ENCODE measurements at regions not wholly inside any gene's neighbourhood (a gene's known extent, or its start where the extent isn't known, plus 50 kb on each side); places are given as distances from the start of the nearest gene placed in this dataset.

- Histone ChIP-seq H3K4me2 (ENCODE audit: insufficient read depth, low read length, poor library complexity, severe bottlenecking) (no peak overlapping the region), H3K9me3 (replicated peaks in 1 of 2; ENCODE audit: control insufficient read depth in 2 of 2, insufficient read depth in 1 of 2, low read depth in 1 of 2, low read length in 2 of 2) (peaks cover 0 to 12% of the 10 kb centered on the region in 2 donors), H2BK5ac (ENCODE audit: low read length) (no peak overlapping the region), H3K18ac (ENCODE audit: low read length) (no peak overlapping the region), H3K4me3 (ENCODE audit: low read length in 2 of 2) (no peak overlapping the region), H3K9ac (ENCODE audit: low read depth, low read length, poor library complexity) (no peak overlapping the region), H3K4ac (ENCODE audit: low read length) (no peak overlapping the region), H3K23ac (ENCODE audit: low read depth, low read length, poor library complexity) (no peak overlapping the region), H3K27me3 (ENCODE audit: control insufficient read depth in 3 of 3, insufficient read depth in 3 of 3, low read depth in 1 of 3, low read length in 3 of 3) (no peaks in the 10 kb centered on the region), H2AFZ (ENCODE audit: low read length) (no peak overlapping the region), H4K8ac (ENCODE audit: low read depth, low read length) (no peak overlapping the region), H3K36me3 (replicated peaks in 1 of 2; ENCODE audit: control insufficient read depth in 2 of 2, insufficient read depth in 2 of 2, low read length in 2 of 2) (no peaks in the 10 kb centered on the region), H3K27ac (replicated peaks; ENCODE audit: low read length) (no peak overlapping the region), H2BK15ac (ENCODE audit: low read length) (no peak overlapping the region), H3K79me1 (ENCODE audit: low read depth, low read length) (no peaks in the 10 kb centered on the region), H2BK120ac (ENCODE audit: low read depth, low read length) (no peak overlapping the region), H3K14ac (ENCODE audit: low read length) (no peak overlapping the region), H3K4me1 (ENCODE audit: control insufficient read depth in 2 of 2, insufficient read depth in 1 of 2, low read depth in 1 of 2, low read length in 2 of 2) (peaks cover 6 to 13% of the 10 kb centered on the region in 2 donors), H4K91ac (ENCODE audit: low read depth, low read length, poor library complexity) (no peak overlapping the region), H2AK5ac (ENCODE audit: low read depth, low read length) (no peak overlapping the region), H2BK12ac (ENCODE audit: low read length) (no peak overlapping the region)
- WGBS, 2 donors (ENCODE audit: extremely low coverage in 2 of 2, insufficient read length in 2 of 2, insufficient replicate concordance in 1 of 2): no CpG with 5 or more reads among the region's 8 CpGs
- DNase-seq (ENCODE audit: low spot score): no peak
Observed at GRCh38 chr13:40377783-40378182, 288.7 kb downstream of the FOXO1 start.

DNA sequence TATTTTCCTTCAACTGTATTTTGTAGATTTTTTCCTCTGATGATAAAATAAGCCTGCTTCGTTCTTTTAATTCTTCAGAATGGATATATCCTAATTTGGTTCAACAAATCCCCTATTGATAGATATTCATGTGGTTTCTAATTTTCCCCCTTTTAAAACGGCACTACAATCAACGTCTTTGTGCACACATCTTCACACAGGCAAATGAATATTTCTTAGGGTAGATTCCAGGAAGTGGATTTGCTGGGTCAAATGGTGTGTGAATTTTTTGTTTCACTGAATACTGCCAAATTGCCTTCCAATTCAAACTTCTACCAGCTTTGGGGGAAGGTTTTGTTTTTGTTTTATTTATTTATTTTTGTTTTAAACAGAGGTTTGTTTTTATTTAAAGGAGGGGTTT, 287.2 kb downstream of the FOXO1 start:
- peaks cover 0 to 12% of the 10 kb centered on the region in 2 donors for H3K9me3 ChIP-seq (replicated peaks in 1 of 2; ENCODE audit: control insufficient read depth in 2 of 2, insufficient read depth in 1 of 2, low read depth in 1 of 2, low read length in 2 of 2)
- no peaks in the 10 kb centered on the region for H3K79me1 ChIP-seq (ENCODE audit: low read depth, low read length)
- H3K9ac ChIP-seq (ENCODE audit: low read depth, low read length, poor library complexity): no peak overlapping the region
- no peaks in the 10 kb centered on the region for H3K36me3 ChIP-seq (replicated peaks in 1 of 2; ENCODE audit: control insufficient read depth in 2 of 2, insufficient read depth in 2 of 2, low read length in 2 of 2)
- peak overlapping the region; percentile 37 for H2AFZ ChIP-seq (ENCODE audit: low read length)
- H2BK5ac ChIP-seq (ENCODE audit: low read length): no peak overlapping the region
- H3K27ac ChIP-seq (replicated peaks; ENCODE audit: low read length): no peak overlapping the region
- H3K4ac ChIP-seq (ENCODE audit: low read length): no peak overlapping the region
- no peak overlapping the region for H2AK5ac ChIP-seq (ENCODE audit: low read depth, low read length)
- H2BK15ac ChIP-seq (ENCODE audit: low read length): no peak overlapping the region
- no peaks in the 10 kb centered on the region for H3K27me3 ChIP-seq (ENCODE audit: control insufficient read depth in 3 of 3, insufficient read depth in 3 of 3, low read depth in 1 of 3, low read length in 3 of 3)
- H4K8ac ChIP-seq (ENCODE audit: low read depth, low read length): no peak overlapping the region
- WGBS, 2 donors (ENCODE audit: extremely low coverage in 2 of 2, insufficient read length in 2 of 2, insufficient replicate concordance in 1 of 2): no CpG with 5 or more reads among the region's 3 CpGs
- no peak overlapping the region for H4K91ac ChIP-seq (ENCODE audit: low read depth, low read length, poor library complexity)
- H3K23ac ChIP-seq (ENCODE audit: low read depth, low read length, poor library complexity): no peak overlapping the region
- H3K18ac ChIP-seq (ENCODE audit: low read length): no peak overlapping the region
- no peak overlapping the region for H3K4me2 ChIP-seq (ENCODE audit: insufficient read depth, low read length, poor library complexity, severe bottlenecking)
- no peak overlapping the region for H3K14ac ChIP-seq (ENCODE audit: low read length)
- no peak overlapping the region for H2BK120ac ChIP-seq (ENCODE audit: low read depth, low read length)
- no peak overlapping the region for H2BK12ac ChIP-seq (ENCODE audit: low read length)
- peaks cover 12 to 19% of the 10 kb centered on the region in 2 donors for H3K4me1 ChIP-seq (ENCODE audit: control insufficient read depth in 2 of 2, insufficient read depth in 1 of 2, low read depth in 1 of 2, low read length in 2 of 2)
- DNase-seq (ENCODE audit: low spot score): no peak
- no peak overlapping the region for H3K4me3 ChIP-seq (ENCODE audit: low read length in 2 of 2)

DNA sequence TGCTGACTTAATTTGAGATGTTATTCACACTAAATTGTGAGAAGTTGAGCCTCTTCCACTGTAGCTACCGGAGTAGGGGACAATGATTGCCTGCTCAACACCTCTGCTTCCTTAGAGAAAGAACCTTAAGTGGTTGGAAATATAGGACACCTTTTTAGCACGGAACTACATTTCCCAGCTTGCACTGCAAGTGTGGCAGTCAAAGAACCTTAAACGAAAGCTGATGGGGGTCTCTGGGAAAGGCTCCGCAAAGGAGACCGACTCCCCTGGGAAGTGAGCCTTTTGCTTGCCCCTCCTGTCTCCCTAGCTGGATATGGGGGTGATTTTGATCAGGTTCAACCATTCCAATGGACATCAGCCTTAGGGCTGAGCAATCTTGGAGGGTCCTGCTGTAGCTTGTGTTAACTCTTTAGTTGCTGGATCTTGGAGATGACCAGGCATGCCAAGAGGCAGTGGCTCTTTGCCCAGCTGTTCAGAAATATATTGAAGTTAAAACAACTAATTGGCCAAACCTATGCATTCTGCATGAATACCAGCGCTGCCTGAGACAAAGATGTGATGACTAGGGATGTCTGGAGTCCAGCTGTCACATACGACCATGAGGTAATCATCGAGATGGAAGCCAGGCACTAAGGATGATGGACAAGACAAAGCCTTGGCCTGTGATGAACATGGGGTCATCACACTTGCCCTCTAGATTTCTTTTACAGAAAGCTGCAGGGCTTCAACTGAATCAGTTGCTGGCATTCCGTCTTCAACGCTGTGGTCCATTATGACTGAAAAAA, 286.5 kb downstream of the FOXO1 start:
- H2BK120ac ChIP-seq (ENCODE audit: low read depth, low read length): no peak overlapping the region
- no peak overlapping the region for H4K8ac ChIP-seq (ENCODE audit: low read depth, low read length)
- H3K9ac ChIP-seq (ENCODE audit: low read depth, low read length, poor library complexity): no peak overlapping the region
- H3K23ac ChIP-seq (ENCODE audit: low read depth, low read length, poor library complexity): no peak overlapping the region
- no peak overlapping the region for H2BK5ac ChIP-seq (ENCODE audit: low read length)
- H3K4ac ChIP-seq (ENCODE audit: low read length): no peak overlapping the region
- peaks cover 0 to 12% of the 10 kb centered on the region in 2 donors for H3K9me3 ChIP-seq (replicated peaks in 1 of 2; ENCODE audit: control insufficient read depth in 2 of 2, insufficient read depth in 1 of 2, low read depth in 1 of 2, low read length in 2 of 2)
- peak overlapping the region; percentile 37 for H2AFZ ChIP-seq (ENCODE audit: low read length)
- no peaks in the 10 kb centered on the region for H3K27me3 ChIP-seq (ENCODE audit: control insufficient read depth in 3 of 3, insufficient read depth in 3 of 3, low read depth in 1 of 3, low read length in 3 of 3)
- no peak overlapping the region for H3K4me3 ChIP-seq (ENCODE audit: low read length in 2 of 2)
- H2BK15ac ChIP-seq (ENCODE audit: low read length): no peak overlapping the region
- peaks cover 12 to 20% of the 10 kb centered on the region in 2 donors for H3K4me1 ChIP-seq (ENCODE audit: control insufficient read depth in 2 of 2, insufficient read depth in 1 of 2, low read depth in 1 of 2, low read length in 2 of 2)
- H2AK5ac ChIP-seq (ENCODE audit: low read depth, low read length): no peak overlapping the region
- no peak for DNase-seq (ENCODE audit: low spot score)
- H3K14ac ChIP-seq (ENCODE audit: low read length): no peak overlapping the region
- H3K27ac ChIP-seq (replicated peaks; ENCODE audit: low read length): no peak overlapping the region
- no peak overlapping the region for H2BK12ac ChIP-seq (ENCODE audit: low read length)
- no peaks in the 10 kb centered on the region for H3K79me1 ChIP-seq (ENCODE audit: low read depth, low read length)
- H3K36me3 ChIP-seq (replicated peaks in 1 of 2; ENCODE audit: control insufficient read depth in 2 of 2, insufficient read depth in 2 of 2, low read length in 2 of 2): no peaks in the 10 kb centered on the region
- whole genome bisulfite sequencing, 2 donors (ENCODE audit: extremely low coverage in 2 of 2, insufficient read length in 2 of 2, insufficient replicate concordance in 1 of 2): no CpG with 5 or more reads among the region's 10 CpGs
- no peak overlapping the region for H4K91ac ChIP-seq (ENCODE audit: low read depth, low read length, poor library complexity)
- no peak overlapping the region for H3K18ac ChIP-seq (ENCODE audit: low read length)
- H3K4me2 ChIP-seq (ENCODE audit: insufficient read depth, low read length, poor library complexity, severe bottlenecking): peak overlapping the region; percentile 37

DNA sequence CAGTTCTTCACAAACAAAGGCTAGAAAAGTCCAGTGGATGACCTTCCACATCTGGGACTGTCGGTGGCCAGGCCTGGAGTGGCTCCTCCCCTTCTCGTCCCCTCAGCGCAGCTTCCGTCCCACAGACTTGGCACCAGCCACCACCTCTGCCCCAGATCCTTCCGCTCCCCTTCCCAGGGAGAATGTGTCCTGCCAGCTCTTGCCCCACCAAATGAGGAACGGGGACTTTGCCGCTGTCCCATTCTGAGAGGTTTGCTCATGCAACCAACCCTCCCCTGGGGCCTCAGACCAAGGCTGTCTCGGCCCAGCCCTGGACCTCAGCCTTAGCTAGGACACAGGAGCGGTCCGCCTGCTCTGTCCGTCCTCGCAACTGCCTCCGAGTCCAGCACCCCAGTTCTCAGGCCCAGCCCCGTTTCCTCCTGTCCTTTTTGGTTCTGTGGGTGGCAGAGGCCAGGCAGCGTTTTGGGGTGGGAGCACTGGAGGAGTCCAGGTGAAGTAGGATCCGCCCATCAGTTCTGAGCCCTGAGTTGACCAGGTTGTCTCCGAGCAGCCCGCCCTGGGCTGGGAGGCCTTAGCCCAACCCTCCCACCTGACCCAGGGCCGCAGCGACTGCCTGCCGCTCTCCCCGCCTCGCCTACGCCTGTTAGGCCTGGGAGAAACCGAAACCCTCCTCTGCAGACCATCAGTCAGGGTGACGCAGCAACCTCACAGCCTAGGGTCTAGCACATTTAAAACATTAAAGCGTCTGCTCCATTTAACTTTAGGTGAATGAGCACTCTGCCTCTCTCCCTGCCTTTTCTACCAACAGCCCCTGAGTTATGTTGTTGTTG, 284.3 kb downstream of the FOXO1 start:
- Histone ChIP-seq H4K8ac (ENCODE audit: low read depth, low read length) (no peak overlapping the region), H3K4ac (ENCODE audit: low read length) (no peak overlapping the region), H3K9ac (ENCODE audit: low read depth, low read length, poor library complexity) (peak overlapping the region; percentile 36), H3K4me3 (ENCODE audit: low read length in 2 of 2) (no peak overlapping the region), H2BK12ac (ENCODE audit: low read length) (peak overlapping the region; percentile 76), H3K79me1 (ENCODE audit: low read depth, low read length) (no peaks in the 10 kb centered on the region), H2BK120ac (ENCODE audit: low read depth, low read length) (peak overlapping the region; percentile 56), H3K18ac (ENCODE audit: low read length) (peak overlapping the region; percentile 82), H2AFZ (ENCODE audit: low read length) (no peak overlapping the region), H2BK15ac (ENCODE audit: low read length) (peak overlapping the region; percentile 82), H3K27ac (replicated peaks; ENCODE audit: low read length) (no peak overlapping the region), H3K27me3 (ENCODE audit: control insufficient read depth in 3 of 3, insufficient read depth in 3 of 3, low read depth in 1 of 3, low read length in 3 of 3) (no peaks in the 10 kb centered on the region), H3K4me1 (ENCODE audit: control insufficient read depth in 2 of 2, insufficient read depth in 1 of 2, low read depth in 1 of 2, low read length in 2 of 2) (peaks cover 10 to 24% of the 10 kb centered on the region in 2 donors), H3K23ac (ENCODE audit: low read depth, low read length, poor library complexity) (peak overlapping the region; percentile 8), H3K36me3 (replicated peaks in 1 of 2; ENCODE audit: control insufficient read depth in 2 of 2, insufficient read depth in 2 of 2, low read length in 2 of 2) (no peaks in the 10 kb centered on the region), H2AK5ac (ENCODE audit: low read depth, low read length) (peak overlapping the region; percentile 65), H3K4me2 (ENCODE audit: insufficient read depth, low read length, poor library complexity, severe bottlenecking) (no peak overlapping the region), H3K9me3 (replicated peaks in 1 of 2; ENCODE audit: control insufficient read depth in 2 of 2, insufficient read depth in 1 of 2, low read depth in 1 of 2, low read length in 2 of 2) (peaks cover 0 to 12% of the 10 kb centered on the region in 2 donors), H2BK5ac (ENCODE audit: low read length) (no peak overlapping the region), H3K14ac (ENCODE audit: low read length) (peak overlapping the region; percentile 28), H4K91ac (ENCODE audit: low read depth, low read length, poor library complexity) (no peak overlapping the region)
- WGBS, 2 donors (ENCODE audit: extremely low coverage in 2 of 2, insufficient read length in 2 of 2, insufficient replicate concordance in 1 of 2): no CpG with 5 or more reads among the region's 27 CpGs
- DNase-seq (ENCODE audit: low spot score): no peak

Data from neuronal stem cell (in vitro differentiated cells).